Nephron progenitor cell (in vitro differentiated cells): ENCODE measurements at regions not wholly inside any gene's neighbourhood (a gene's known extent, or its start where the extent isn't known, plus 50 kb on each side); places are given as distances from the start of the nearest gene placed in this dataset.

Experiments
- DNase-seq: peaks from one replicate; pipeline ENCODE4 v3.0.0; 2021
- H3K27ac Mint-ChIP-seq: 2 replicates; pipeline ENCODE4 v1.8.0; 2021; ENCODE audit warnings: mild to moderate bottlenecking, moderate library complexity, mixed read lengths
- H3K27me3 Mint-ChIP-seq: 2 replicates; pipeline ENCODE4 v1.8.0; 2021; ENCODE audit warnings: mild to moderate bottlenecking, low read depth, mixed read lengths; ENCODE audit not compliant: poor library complexity
- H3K36me3 Mint-ChIP-seq: 2 replicates; pipeline ENCODE4 v1.8.0; 2021; ENCODE audit warnings: low read depth, mixed read lengths
- H3K4me1 Mint-ChIP-seq: 2 replicates; pipeline ENCODE4 v1.8.0; 2021; ENCODE audit warnings: mixed read lengths
- H3K4me3 Mint-ChIP-seq: 2 replicates; pipeline ENCODE4 v1.8.0; 2021; ENCODE audit warnings: mild to moderate bottlenecking, moderate library complexity, mixed read lengths
- H3K9me3 Mint-ChIP-seq: 2 replicates; pipeline ENCODE4 v1.8.0; 2021; ENCODE audit warnings: mild to moderate bottlenecking, moderate library complexity, mixed read lengths
- TF ChIP-seq, protein P1 (sequence below): fragments of 200-600 bp; sonication (generic); IDR thresholded peaks from 2 replicates; pipeline ENCODE4 v1.5.0; 2021; ENCODE audit warnings: antibody characterized with exemption

DNA sequence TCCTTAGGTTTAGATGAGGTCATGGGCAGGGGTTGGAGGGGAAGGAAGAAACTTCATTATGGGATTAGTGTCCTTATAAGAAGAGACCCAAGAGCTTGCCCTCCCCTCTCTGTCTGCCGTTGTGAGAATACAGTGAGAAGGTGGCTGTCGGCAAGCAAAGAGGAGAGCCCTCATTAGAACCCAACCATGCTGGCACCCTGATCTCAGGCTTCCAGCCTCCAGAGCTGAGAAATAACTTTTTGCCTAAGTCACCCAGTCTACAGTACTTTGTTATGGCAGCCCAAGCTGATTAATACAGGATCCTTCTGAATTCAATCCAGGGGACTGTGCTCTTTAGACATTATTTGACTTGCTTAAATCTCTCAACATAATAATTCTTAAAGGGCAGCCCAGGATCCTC, 209.0 kb downstream of the RNF152 start:
- Mint-ChIP-seq H3K27me3 (peaks cover 2% of the 10 kb centered on the region), H3K4me1 (peaks cover 5% of the 10 kb centered on the region), H3K4me3 (no peak overlapping the region), H3K36me3 (peaks cover 15% of the 10 kb centered on the region), H3K9me3 (peaks cover 28% of the 10 kb centered on the region), H3K27ac (no peak overlapping the region)
- TF ChIP-seq, protein P1, sequence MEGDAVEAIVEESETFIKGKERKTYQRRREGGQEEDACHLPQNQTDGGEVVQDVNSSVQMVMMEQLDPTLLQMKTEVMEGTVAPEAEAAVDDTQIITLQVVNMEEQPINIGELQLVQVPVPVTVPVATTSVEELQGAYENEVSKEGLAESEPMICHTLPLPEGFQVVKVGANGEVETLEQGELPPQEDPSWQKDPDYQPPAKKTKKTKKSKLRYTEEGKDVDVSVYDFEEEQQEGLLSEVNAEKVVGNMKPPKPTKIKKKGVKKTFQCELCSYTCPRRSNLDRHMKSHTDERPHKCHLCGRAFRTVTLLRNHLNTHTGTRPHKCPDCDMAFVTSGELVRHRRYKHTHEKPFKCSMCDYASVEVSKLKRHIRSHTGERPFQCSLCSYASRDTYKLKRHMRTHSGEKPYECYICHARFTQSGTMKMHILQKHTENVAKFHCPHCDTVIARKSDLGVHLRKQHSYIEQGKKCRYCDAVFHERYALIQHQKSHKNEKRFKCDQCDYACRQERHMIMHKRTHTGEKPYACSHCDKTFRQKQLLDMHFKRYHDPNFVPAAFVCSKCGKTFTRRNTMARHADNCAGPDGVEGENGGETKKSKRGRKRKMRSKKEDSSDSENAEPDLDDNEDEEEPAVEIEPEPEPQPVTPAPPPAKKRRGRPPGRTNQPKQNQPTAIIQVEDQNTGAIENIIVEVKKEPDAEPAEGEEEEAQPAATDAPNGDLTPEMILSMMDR, result no peak
- DNase-seq, result no peak

DNA sequence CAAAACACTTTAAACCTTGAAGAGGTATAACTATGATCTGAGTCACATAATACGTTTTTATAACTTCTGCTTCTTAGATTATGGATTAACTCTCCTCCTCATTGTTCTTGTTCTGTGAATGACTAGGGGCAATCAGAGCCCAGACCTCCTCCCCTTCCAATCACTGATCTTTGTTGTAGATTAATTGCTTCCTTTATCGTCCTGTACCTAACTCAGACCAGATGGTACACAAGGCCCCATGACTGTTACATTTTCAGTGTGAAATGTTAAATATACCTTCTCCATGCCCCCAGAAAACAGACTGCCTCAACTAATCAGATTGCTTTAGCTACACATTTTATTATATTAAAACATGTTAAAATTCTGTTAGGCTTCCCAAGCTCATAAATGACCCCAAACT, 211.7 kb downstream of the RNF152 start:
- DNase-seq, result no peak
- no peaks in the 10 kb centered on the region for H3K4me1 Mint-ChIP-seq
- TF ChIP-seq, protein P1, result no peak

DNA sequence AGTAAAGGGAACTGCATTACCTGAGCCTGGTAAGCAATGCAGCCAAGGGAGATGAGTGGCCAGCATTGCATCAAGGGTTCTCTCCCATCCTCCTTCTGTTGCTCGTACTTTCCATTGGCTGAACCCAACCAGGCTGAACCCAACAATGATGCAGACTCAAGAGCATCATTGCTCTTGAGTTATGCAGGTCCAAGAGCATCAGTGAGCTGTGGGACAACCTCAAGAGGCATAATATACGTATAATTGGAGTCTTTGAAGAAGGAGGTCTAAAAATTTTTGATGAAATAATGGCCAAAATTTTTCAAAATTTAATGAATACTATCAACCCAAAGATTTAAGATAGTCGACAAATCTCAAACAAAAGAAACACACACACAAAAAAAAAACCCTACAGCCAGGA, 213.0 kb downstream of the RNF152 start:
- Mint-ChIP-seq H3K4me1 (no peaks in the 10 kb centered on the region), H3K27ac (no peak overlapping the region), H3K4me3 (no peak overlapping the region), H3K9me3 (peaks cover 37% of the 10 kb centered on the region), H3K27me3 (peaks cover 2% of the 10 kb centered on the region), H3K36me3 (peaks cover 17% of the 10 kb centered on the region)
- TF ChIP-seq, protein P1, result no peak
- no peak for DNase-seq

More for the DNA sequence above, 211.7 kb downstream of the RNF152 start:
- Mint-ChIP-seq H3K9me3 (peaks cover 37% of the 10 kb centered on the region), H3K27me3 (peaks cover 2% of the 10 kb centered on the region), H3K27ac (no peak overlapping the region), H3K36me3 (peaks cover 17% of the 10 kb centered on the region), H3K4me3 (no peak overlapping the region)

GRCh38 chr18:61677435-61677970, 215.3 kb downstream of the RNF152 start:
- Mint-ChIP-seq H3K4me1 (no peaks in the 10 kb centered on the region), H3K27me3 (peaks cover 7% of the 10 kb centered on the region), H3K9me3 (peaks cover 37% of the 10 kb centered on the region), H3K36me3 (peaks cover 17% of the 10 kb centered on the region), H3K27ac (no peak overlapping the region), H3K4me3 (no peak overlapping the region)
- DNase-seq, result no peak
- TF ChIP-seq, protein P1, result no peak

DNA sequence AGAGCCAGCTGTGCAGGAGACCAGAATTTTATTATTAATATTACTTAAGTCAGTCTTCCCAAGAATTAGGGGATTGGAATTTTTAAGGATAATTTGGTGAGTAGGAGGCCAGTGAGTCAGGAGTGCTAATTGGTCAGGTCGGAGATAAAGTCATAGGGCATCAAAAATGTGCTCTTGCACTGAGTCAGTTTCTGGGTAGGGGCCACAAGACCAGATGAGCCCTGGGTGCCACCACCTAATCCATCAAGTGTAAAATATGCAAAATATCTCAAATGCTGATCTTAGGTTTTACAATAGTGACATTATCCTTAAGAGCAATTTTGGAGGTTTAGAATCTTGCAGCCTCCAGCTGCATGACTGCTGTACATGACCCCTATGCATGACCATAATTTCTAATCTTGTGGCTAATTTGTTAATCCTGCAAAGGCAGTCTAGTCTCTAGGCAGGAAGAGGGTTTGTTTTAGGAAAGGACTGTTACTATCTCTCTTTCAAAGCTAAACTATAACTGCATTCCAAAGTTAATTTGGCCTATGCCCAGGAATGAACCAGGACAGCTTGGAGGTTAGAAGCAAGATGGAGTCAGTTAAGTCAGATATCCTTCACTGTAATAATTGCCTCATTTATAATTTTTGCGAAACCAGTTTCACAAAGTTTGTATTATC, 215.9 kb downstream of the RNF152 start:
- H3K27ac Mint-ChIP-seq, result no peak overlapping the region
- no peaks in the 10 kb centered on the region for H3K4me1 Mint-ChIP-seq
- peaks cover 7% of the 10 kb centered on the region for H3K27me3 Mint-ChIP-seq
- DNase-seq, result no peak
- no peak overlapping the region for H3K4me3 Mint-ChIP-seq
- TF ChIP-seq, protein P1, result no peak
- H3K36me3 Mint-ChIP-seq, result peaks cover 17% of the 10 kb centered on the region
- H3K9me3 Mint-ChIP-seq, result peaks cover 37% of the 10 kb centered on the region

DNA sequence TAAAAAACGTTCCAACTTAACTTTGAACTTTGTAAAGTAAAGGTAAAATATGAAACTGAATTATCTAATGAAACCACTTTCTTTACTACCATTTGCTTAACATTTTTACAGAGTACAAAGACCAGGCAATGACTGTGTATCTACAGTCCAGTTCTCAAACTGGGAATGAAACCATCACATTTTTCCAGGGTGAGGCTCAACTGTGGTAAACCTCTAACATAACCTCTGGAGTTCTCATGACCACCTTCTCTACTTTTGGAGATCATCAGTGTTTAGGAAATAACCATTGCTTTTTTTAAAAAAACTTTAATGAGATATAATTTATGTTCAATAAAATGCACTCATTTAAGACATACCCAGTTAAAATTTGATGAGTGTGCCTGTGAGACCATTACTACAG, 223.5 kb downstream of the RNF152 start:
- Mint-ChIP-seq H3K27ac (no peak overlapping the region), H3K36me3 (no peaks in the 10 kb centered on the region), H3K9me3 (no peaks in the 10 kb centered on the region), H3K27me3 (peaks cover 12% of the 10 kb centered on the region), H3K4me3 (no peak overlapping the region), H3K4me1 (no peaks in the 10 kb centered on the region)
- TF ChIP-seq, protein P1, result no peak
- no peak for DNase-seq
